GM18517 (cell line): ENCODE measurements at regions not wholly inside any gene's neighbourhood (a gene's known extent, or its start where the extent isn't known, plus 50 kb on each side); places are given as distances from the start of the nearest gene placed in this dataset.

ENCODE experiments used
- ATAC-seq: cut with Tn5 transposase; IDR thresholded peaks from one replicate; pipeline ENCODE4 v1.9.1; 2021; ENCODE audit warnings: mild to moderate bottlenecking, moderate library complexity; ENCODE audit not compliant: unreplicated experiment

GRCh38 chr1:208536212-208536611 is 292.0 kb upstream of the PLXNA2 start:
- ATAC-seq: no peak

- ATAC-seq: no peak
Measured at GRCh38 chr1:208537198-208537597, 293.0 kb upstream of the PLXNA2 start.

- no peak for ATAC-seq
Measured at GRCh38 chr1:208538078-208538477, 293.9 kb upstream of the PLXNA2 start.

GRCh38 chr1:208538587-208538986 is 294.4 kb upstream of the PLXNA2 start:
- ATAC-seq: no peak

DNA sequence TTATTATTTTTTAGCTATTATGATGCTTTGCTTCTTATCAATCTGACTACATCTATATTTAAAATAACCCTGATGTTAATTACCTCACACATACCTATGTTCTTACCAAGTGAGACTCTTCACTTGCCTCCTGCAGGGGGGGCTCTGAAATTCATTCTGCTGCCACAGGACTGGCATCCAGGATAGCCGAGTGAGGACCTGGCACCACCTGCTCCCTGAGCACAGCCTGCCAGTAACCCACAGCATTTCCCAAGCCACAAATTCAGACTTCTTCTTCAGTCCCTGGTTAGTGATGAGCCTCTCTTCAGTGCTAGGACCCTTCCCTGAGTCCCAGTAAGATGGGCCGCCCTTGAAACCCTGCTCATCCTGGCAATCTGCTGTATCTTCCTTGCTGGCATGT is 296.5 kb upstream of the PLXNA2 start:
- no peak for ATAC-seq

DNA sequence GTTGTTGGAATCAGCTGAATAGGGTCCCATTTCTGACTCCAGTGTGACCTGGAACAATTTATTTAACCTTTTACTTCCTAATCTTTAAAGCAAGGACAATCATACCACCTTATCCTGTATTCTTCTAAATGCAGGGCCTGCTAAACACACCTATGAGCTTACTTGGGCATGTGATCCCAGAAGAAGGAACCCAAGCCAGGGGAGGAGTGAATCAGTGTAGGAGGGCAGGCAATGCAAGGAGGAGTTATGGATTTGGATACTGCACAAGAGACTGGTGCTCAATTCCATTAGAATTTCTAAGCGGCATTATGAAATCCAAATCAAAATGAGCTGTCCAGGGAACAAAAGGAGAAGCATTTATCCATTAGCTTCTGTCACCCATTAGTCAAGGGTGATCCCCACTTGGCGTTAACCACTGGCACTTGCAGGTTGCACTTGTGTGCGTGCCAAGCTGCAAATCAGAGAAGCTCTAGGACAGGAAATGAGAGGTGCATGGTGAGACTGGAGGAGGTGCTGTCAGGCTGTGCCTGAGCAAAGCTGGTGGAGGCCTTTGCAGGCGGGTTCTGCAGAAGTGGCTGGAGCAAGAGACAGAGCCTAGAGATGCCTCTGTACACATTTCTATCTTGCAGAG is 297.2 kb upstream of the PLXNA2 start:
- ATAC-seq: no peak

DNA sequence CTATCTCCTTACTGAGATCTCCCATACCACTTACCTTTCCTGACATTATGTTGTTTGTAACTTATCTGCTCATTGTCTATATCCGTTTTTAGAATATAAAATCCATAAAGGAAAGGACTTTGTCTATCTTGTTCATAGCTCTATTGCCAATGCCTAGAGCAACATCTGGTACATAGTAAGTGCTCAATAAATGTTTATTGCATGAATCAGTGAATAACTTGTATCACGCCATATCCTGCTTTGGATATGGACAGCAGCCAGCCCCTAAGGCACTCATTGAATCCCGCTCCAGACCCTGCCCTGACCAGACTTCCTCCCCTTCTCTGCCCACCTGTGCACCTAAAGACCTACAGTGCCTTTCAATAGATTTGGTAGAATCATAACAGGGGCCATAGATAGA is 298.1 kb upstream of the PLXNA2 start:
- no peak for ATAC-seq

GRCh38 chr1:208544053-208544452 is 299.9 kb upstream of the PLXNA2 start:
- no peak for ATAC-seq

GRCh38 chr1:208544794-208545193 is 300.6 kb upstream of the PLXNA2 start:
- no peak for ATAC-seq

DNA sequence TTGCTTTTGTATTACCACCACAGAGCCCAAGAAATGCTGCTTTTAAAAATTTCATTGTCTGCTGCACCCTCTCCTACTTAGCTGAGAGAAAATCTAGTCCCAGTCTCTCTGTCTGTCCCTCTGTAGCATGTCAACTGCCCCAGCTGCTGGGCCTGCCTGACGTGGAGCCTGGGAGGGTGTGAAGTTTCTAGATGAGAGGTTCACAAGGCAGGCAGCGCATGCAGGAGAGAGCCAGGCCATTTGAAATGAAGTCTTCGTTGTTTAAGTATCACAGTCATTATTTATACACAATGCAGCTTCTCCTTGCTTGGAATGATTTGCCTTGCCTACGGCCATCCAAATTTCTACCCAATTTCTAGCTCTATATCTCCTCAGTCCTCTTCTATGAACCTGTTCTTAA is 306.8 kb upstream of the PLXNA2 start:
- ATAC-seq: no peak

DNA sequence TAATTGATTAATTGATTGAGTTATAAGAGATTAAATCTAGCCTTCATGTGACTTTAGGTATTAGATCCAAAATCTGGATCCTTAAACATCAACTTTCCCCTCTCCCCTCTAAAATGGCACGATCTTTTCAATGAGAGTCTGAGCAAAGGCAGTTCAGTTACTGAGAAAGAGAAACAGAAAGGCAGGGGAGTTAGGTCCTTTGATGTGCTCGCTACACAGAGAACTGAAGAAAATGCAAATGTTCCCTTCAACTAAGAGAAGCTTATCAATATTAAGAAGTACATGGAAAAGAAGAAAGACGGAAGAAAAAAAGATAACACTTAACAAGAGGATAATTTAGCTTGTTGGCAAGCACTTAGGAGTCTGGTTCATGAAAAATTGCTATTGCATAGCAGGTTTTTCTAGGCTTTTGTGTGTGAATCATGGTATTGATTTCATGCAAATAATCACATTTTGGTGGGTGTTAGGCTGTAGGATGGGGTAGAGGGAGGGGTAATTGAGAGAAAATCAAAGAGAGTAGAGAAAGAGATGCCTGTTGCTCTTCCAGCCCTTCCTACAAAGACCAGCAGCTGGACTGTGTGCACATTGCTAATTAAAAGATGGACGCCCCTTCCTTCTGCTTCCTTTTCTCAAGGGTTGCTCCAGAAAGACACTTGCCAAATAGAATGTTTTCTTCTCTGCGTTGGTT is 307.6 kb upstream of the PLXNA2 start:
- ATAC-seq: no peak

DNA sequence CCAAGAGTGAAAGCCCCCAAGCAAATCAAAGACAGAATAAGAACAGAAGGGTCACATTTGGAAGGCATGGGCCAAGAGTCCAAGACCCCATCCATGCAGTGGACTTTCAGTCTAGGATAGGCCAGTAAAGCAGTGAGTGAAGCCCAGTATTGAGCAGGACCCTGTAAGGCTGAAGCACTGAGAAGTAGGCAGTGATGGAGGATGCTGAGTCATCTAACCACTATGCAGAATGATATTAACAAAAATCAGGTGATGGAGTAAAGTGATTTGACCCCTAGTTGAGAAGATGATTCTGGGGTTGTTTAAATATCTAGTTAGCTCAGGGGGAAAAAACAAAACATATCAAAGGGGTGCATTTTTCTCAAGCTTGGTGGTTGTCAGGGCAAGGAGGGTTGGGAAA is 308.7 kb upstream of the PLXNA2 start:
- no peak for ATAC-seq

- no peak for ATAC-seq
Measured at GRCh38 chr1:208556461-208556860, 312.3 kb upstream of the PLXNA2 start.

GRCh38 chr1:208557046-208557722 is 313.0 kb upstream of the PLXNA2 start:
- no peak for ATAC-seq

- ATAC-seq: no peak
Measured at GRCh38 chr1:208557723-208558094, 313.5 kb upstream of the PLXNA2 start.

GRCh38 chr1:208559597-208560329 is 315.6 kb upstream of the PLXNA2 start:
- no peak for ATAC-seq

DNA sequence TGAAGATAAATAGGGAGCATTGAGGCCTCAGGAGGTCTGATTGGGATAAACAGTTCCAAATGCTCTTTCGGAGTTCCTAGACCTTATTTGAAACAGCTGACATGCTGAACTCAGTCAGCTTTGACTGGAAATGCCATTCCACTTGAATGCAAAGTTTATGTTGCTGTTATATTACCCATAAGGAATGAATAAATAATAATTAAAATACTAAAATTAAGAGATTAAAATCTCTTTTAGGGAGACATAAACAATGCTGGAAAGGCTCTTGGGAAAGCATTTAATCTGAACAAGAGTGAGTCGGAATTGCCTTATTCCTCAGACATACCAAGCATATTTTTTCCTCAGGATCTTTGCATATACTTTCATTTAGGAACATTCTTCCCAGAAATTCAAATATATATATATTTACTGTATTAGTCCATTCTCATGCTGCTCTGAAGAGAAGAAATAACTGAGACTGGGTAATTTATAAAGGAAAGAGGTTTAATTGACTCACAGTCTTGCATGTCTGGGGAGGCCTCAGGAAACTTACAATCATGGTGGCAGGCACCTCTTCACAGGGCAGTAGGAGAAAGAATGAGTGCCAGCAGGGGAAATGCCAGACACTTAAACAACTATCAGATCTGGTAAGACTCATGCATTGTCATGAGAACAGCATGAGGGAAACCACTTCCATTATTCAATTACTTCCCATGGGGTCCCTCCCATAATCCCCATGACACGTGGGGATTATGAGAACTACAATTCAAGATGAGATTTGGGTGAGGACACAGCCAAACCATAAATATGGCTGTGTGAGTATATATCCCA is 318.2 kb upstream of the PLXNA2 start:
- ATAC-seq: no peak

DNA sequence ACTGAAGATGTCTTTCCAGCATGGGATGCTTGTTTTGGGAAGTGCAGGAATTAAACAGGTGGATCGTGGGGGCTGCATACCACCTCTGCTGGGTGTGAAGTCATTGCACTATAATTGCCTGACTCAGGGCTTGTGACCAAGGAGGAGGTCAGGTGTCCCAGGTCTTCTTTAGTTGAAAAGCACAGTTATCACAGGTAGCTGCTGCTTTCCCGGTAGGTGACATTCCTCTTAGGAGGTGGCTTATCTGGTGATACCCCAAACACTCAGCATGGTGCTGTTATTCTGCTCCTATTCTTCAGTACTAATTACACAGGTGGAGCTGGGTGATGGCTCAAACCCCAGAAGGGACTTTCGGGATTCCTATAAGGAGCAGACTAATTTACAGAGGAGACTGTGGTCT is 320.3 kb upstream of the PLXNA2 start:
- no peak for ATAC-seq

DNA sequence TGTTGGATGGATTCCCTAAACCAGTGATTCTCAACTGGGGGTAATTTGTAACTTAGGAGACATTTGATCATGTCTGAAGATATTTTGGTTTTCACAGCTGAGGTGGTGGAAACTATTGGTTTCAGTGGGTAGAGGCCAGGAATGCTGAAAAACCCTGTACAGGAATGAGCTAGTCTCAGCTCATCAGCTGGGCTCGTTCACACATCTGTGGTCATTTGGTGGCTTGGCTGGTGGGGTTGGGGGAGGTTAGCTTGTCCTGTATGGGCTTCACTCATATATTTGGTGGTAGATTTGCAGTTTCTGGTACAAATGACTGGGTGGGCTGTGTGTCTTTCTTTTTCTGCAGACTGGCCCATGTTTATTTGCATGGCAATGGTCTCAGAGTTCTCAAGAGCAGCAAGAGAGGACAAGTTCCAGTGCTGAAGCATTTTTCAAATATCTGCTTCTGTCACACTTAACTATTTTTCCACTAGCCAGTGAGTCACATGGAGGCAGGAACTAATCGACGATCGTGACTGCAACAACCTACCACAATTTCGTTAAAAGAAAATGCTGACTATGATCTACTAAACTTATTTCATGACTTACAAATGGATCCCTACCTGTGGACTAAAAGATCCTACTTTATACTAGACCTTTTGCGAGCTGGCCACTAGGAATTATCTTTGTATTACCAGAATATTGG is 321.7 kb upstream of the PLXNA2 start:
- no peak for ATAC-seq

DNA sequence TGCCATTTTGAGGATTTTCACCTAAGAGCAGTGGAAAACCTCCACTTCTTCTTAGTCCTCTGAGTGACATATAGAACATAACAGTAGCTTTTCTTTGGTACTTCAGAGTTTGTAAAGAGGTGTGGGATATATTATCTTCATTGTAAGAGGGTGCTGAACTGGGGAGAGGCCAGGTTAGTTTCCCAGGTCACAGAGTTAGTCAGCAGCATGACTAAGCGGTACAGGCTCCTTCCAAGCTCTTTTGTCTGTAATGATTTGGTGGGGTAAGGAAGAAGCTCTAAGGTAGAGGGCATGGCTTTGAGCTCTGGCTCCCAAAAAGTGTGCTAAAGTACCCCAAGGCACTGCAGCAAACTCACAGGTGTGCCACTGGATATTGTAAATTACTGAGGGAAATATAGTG is 325.0 kb upstream of the PLXNA2 start:
- ATAC-seq: no peak
